ENCODE measurements at regions not wholly inside any gene's neighbourhood (a gene's known extent, or its start where the extent isn't known, plus 50 kb on each side); places are given as distances from the start of the nearest gene placed in this dataset.

GRCh38 chr2:34703292-34703691 lies 1104.2 kb upstream of the FAM98A start:
- TF ChIP-seq CTCF (conservative IDR thresholded peaks at IDR 0.05; ENCODE audit: low read length) (no peak), EZH2phosphoT487 (IDR thresholded peaks at IDR 0.05; ENCODE audit: borderline replicate concordance, low read depth, low read length) (no peak)

Data from OCI-LY7 (cell line).